GF-D8 (cell line): ENCODE measurements at regions not wholly inside any gene's neighbourhood (a gene's known extent, or its start where the extent isn't known, plus 50 kb on each side); places are given as distances from the start of the nearest gene placed in this dataset.

ENCODE experiments used
- DNase-seq: peaks from one replicate; lab custom pipeline; 2025; lab: John Stamatoyannopoulos, UW

- no peak for DNase-seq
Measured at GRCh38 chr2:120515759-120516678, 170.1 kb downstream of the INHBB start.

- DNase-seq, result no peak
Measured at GRCh38 chr2:120516679-120517314, 170.9 kb downstream of the INHBB start.

- no peak for DNase-seq
Measured at GRCh38 chr2:120517751-120518469, 172.0 kb downstream of the INHBB start.

- no peak for DNase-seq
Measured at GRCh38 chr2:120518819-120519218, 172.9 kb downstream of the INHBB start.

GRCh38 chr2:120519469-120519868, 173.5 kb downstream of the INHBB start:
- no peak for DNase-seq

GRCh38 chr2:120520454-120520853, 174.5 kb downstream of the INHBB start:
- DNase-seq, result no peak

- DNase-seq, result no peak
Measured at GRCh38 chr2:120520929-120521912, 175.3 kb downstream of the INHBB start.

GRCh38 chr2:120522151-120522751, 176.3 kb downstream of the INHBB start:
- no peak for DNase-seq

- DNase-seq, result no peak
Measured at GRCh38 chr2:120523766-120524165, 177.8 kb downstream of the INHBB start.

- no peak for DNase-seq
Measured at GRCh38 chr2:120524174-120524573, 178.2 kb downstream of the INHBB start.

GRCh38 chr2:120525056-120526046, 179.4 kb downstream of the INHBB start:
- DNase-seq, result no peak

GRCh38 chr2:120526047-120526562, 180.2 kb downstream of the INHBB start:
- DNase-seq, result no peak

- DNase-seq, result no peak
Measured at GRCh38 chr2:120526997-120527945, 181.3 kb downstream of the INHBB start.

- DNase-seq, result no peak
Measured at GRCh38 chr2:120528051-120528692, 182.2 kb downstream of the INHBB start.

- DNase-seq, result no peak
Measured at GRCh38 chr2:120528693-120529076, 182.7 kb downstream of the INHBB start.

GRCh38 chr2:120530781-120531180, 184.8 kb downstream of the INHBB start:
- DNase-seq, result no peak

GRCh38 chr2:120531365-120531764, 185.4 kb downstream of the INHBB start:
- no peak for DNase-seq
